ENCODE measurements at regions not wholly inside any gene's neighbourhood (a gene's known extent, or its start where the extent isn't known, plus 50 kb on each side); places are given as distances from the start of the nearest gene placed in this dataset.
"Not testable (repeated sequence)": the region's sequence is repeated elsewhere in the genome, so short reads cannot be mapped to it uniquely, and the experiment has no call there.

GRCh38 chr12:112615196-112615595, 176.4 kb upstream of the RPH3A start:
- DNase-seq (ENCODE audit: low read depth) = no peak
- no peak for TF ChIP-seq CTCF (conservative IDR thresholded peaks at IDR 0.05; ENCODE audit: low read length)
- no peak overlapping the region for H3K4me3 ChIP-seq (ENCODE audit: low read length)

GRCh38 chr12:112616469-112617152, 174.9 kb upstream of the RPH3A start:
- no peak for DNase-seq (ENCODE audit: low read depth)
- no peak for TF ChIP-seq CTCF (conservative IDR thresholded peaks at IDR 0.05; ENCODE audit: low read length)
- H3K4me3 ChIP-seq (ENCODE audit: low read length) = no peak overlapping the region

GRCh38 chr12:112617153-112617505, 174.4 kb upstream of the RPH3A start:
- no peak overlapping the region for H3K4me3 ChIP-seq (ENCODE audit: low read length)
- TF ChIP-seq CTCF (conservative IDR thresholded peaks at IDR 0.05; ENCODE audit: low read length) = no peak
- no peak for DNase-seq (ENCODE audit: low read depth)

- no peak for DNase-seq (ENCODE audit: low read depth)
- TF ChIP-seq CTCF (conservative IDR thresholded peaks at IDR 0.05; ENCODE audit: low read length) = no peak
- H3K4me3 ChIP-seq (ENCODE audit: low read length) = no peak overlapping the region
Observed at GRCh38 chr12:112627851-112628250, 163.7 kb upstream of the RPH3A start.

GRCh38 chr12:112631974-112632373, 159.6 kb upstream of the RPH3A start:
- not testable (repeated sequence) for DNase-seq (ENCODE audit: low read depth); H3K4me3 ChIP-seq (ENCODE audit: low read length)

- no peak for TF ChIP-seq CTCF (conservative IDR thresholded peaks at IDR 0.05; ENCODE audit: low read length)
- no peak for DNase-seq (ENCODE audit: low read depth)
- no peak overlapping the region for H3K4me3 ChIP-seq (ENCODE audit: low read length)
Observed at GRCh38 chr12:112635036-112635435, 156.5 kb upstream of the RPH3A start.

- DNase-seq (ENCODE audit: low read depth) = no peak
- no peak overlapping the region for H3K4me3 ChIP-seq (ENCODE audit: low read length)
- no peak for TF ChIP-seq CTCF (conservative IDR thresholded peaks at IDR 0.05; ENCODE audit: low read length)
Observed at GRCh38 chr12:112638420-112638819, 153.1 kb upstream of the RPH3A start.

- DNase-seq (ENCODE audit: low read depth) = no peak
Observed at GRCh38 chr12:112645586-112645985, 146.0 kb upstream of the RPH3A start.

More at GRCh38 chr12:112645586-112645985, 146.0 kb upstream of the RPH3A start:
- no peak overlapping the region for H3K4me3 ChIP-seq (ENCODE audit: low read length)
- no peak for TF ChIP-seq CTCF (conservative IDR thresholded peaks at IDR 0.05; ENCODE audit: low read length)

Measured in AG10803 (cell line).